K562 (cell line): ENCODE measurements at regions not wholly inside any gene's neighbourhood (a gene's known extent, or its start where the extent isn't known, plus 50 kb on each side); places are given as distances from the start of the nearest gene placed in this dataset.

ENCODE experiments used
- ATAC-seq: fragments of 200-7000 bp; cut with Tn5 transposase; 3 replicates; pipeline ENCODE4 v1.9.1; 2020; ENCODE audit warnings: moderate library complexity
- BruUV-seq: library from RNA; stranded (reverse); fragments of 400-500 nt; replicated peaks from 2 replicates; lab custom pipeline; 2021; lab: Mats Ljungman, UMichigan
- CTCF ChIA-PET: fragments of 300-600 bp; formaldehyde crosslinking; extraction: SDS; loops from one replicate; lab custom pipeline; 2021; ENCODE audit warnings: low intra/inter-chr PET ratio; lab: Yijun Ruan, JAX
- POLR2A ChIA-PET: fragments of 300-600, 350-650 bp; sonication (Branson Sonifier 250); formaldehyde crosslinking; extraction: SDS; loops from one replicate; lab custom pipeline; 2021; ENCODE audit warnings: antibody characterized with exemption, inconsistent platforms; lab: Yijun Ruan, JAX
- DNase-seq, 4 experiments: peaks; one replicate each; pipeline versions ENCODE4 v3.0.0 to v3.0.0-alpha.2; 2011 to 2018; ENCODE audit warnings: low spot score in 3 of 4, mixed read lengths in 3 of 4; ENCODE audit errors: extremely low read depth in 1 of 4
- FAIRE-seq: peaks from 2 replicates; lab custom pipeline; 2011; peaks lifted over from hg19 to GRCh38; lab: Jason Lieb, UNC
- H2AFZ ChIP-seq: 2 replicates; pipeline ENCODE4 v1.6.0; 2011; ENCODE audit warnings: low read depth, low read length, control low read depth, inconsistent platforms
- H3K27ac ChIP-seq: fragments of 200-600 bp; 3 replicates; pipeline ENCODE4 v1.8.0; 2011; ENCODE audit warnings: low read depth, mild to moderate bottlenecking, control low read depth, inconsistent platforms, low read length, moderate library complexity, mixed read lengths; ENCODE audit errors: extremely low read depth
- H3K27me3 ChIP-seq, 2 experiments: fragments of 300-600 bp in 1 of 2; 2 replicates in 1 of 2; 3 replicates in 1 of 2; pipeline versions ENCODE4 v1.6.0 to v1.8.0; 2011; ENCODE audit warnings: inconsistent platforms in 2 of 2, low read length in 2 of 2, mild to moderate bottlenecking in 1 of 2, mixed read lengths in 1 of 2, moderate library complexity in 1 of 2; ENCODE audit not compliant: control insufficient read depth in 2 of 2, insufficient read depth in 2 of 2
- H3K36me3 ChIP-seq: fragments of 300-600 bp; 3 replicates; pipeline ENCODE4 v1.8.0; 2011; ENCODE audit warnings: mild to moderate bottlenecking, low read length, inconsistent platforms; ENCODE audit not compliant: control insufficient read depth, insufficient read depth
- H3K4me1 ChIP-seq, 2 experiments: fragments of 200-600 bp in 1 of 2; replicated peaks in 1 of 2; 2 replicates in 1 of 2; 3 replicates in 1 of 2; pipeline versions ENCODE4 v1.5.1 to v1.8.0; 2011; ENCODE audit warnings: inconsistent platforms in 2 of 2, low read length in 2 of 2, mild to moderate bottlenecking in 1 of 2, mixed read lengths in 1 of 2, moderate library complexity in 1 of 2; ENCODE audit not compliant: control insufficient read depth in 2 of 2, insufficient read depth in 2 of 2
- H3K4me2 ChIP-seq: 2 replicates; pipeline ENCODE4 v1.6.1; 2011; ENCODE audit warnings: low read length, control low read depth, inconsistent platforms, mixed read lengths; ENCODE audit not compliant: insufficient read depth
- H3K4me3 ChIP-seq: fragments of 200-600 bp; sonication (generic), shearing (Covaris generic); 2 replicates; pipeline ENCODE4 v1.5.1; 2016; ENCODE audit warnings: control low read depth, inconsistent platforms
- H3K79me2 ChIP-seq: fragments of 200-600 bp; 3 replicates; pipeline ENCODE4 v1.8.0; 2011; ENCODE audit warnings: low read length, inconsistent platforms; ENCODE audit not compliant: control insufficient read depth, insufficient read depth
- H3K9ac ChIP-seq, 2 experiments: 2 replicates each; pipeline versions ENCODE4 v1.6.0 to v1.6.1; 2011; ENCODE audit warnings: low read depth in 2 of 2, low read length in 2 of 2, control low read depth in 1 of 2, inconsistent platforms in 1 of 2, mild to moderate bottlenecking in 1 of 2, mixed read lengths in 1 of 2; ENCODE audit not compliant: insufficient read depth in 1 of 2
- H3K9me1 ChIP-seq: one replicate; pipeline ENCODE4 v1.6.0; 2011; ENCODE audit warnings: inconsistent platforms, mild to moderate bottlenecking, low read length, moderate library complexity; ENCODE audit not compliant: control insufficient read depth, insufficient read depth
- H3K9me3 ChIP-seq: replicated peaks from 2 replicates; pipeline ENCODE4 v1.5.1; 2011; ENCODE audit warnings: low read depth, low read length, inconsistent platforms; ENCODE audit not compliant: control insufficient read depth, insufficient read depth
- H4K20me1 ChIP-seq: replicated peaks from 2 replicates; pipeline ENCODE4 v1.6.1; 2011; ENCODE audit warnings: low read length, inconsistent platforms, mixed read lengths; ENCODE audit not compliant: control insufficient read depth, insufficient read depth
- BRD4 ChIP-seq: fragments of 200-600 bp; sonication (generic); IDR thresholded peaks from 2 replicates; pipeline ENCODE4 v1.6.1; 2017; ENCODE audit warnings: inconsistent platforms
- CEBPG ChIP-seq, 3 experiments: fragments of 200-800 bp in 1 of 3; sonication (Bioruptor generic) in 1 of 3; sonication (generic) in 1 of 3; formaldehyde crosslinking in 1 of 3; IDR thresholded peaks in 2 of 3; conservative IDR thresholded peaks in 1 of 3; 2 replicates each; pipeline versions ENCODE4 v1.6.1 to v1.8.0; 2016 to 2022; ENCODE audit warnings: missing compliant biosample characterization in 2 of 3, missing genetic modification characterization in 2 of 3, mild to moderate bottlenecking in 1 of 3, missing genetic modification reagents in 1 of 3
- CREB1 ChIP-seq, 2 experiments: sonication (generic) in 1 of 2; formaldehyde crosslinking in 1 of 2; IDR thresholded peaks; 2 replicates each; pipeline versions ENCODE4 v1.6.1 to v1.8.0; 2012 to 2022; ENCODE audit warnings: inconsistent platforms in 1 of 2, mild to moderate bottlenecking in 1 of 2, missing genetic modification reagents in 1 of 2, moderate library complexity in 1 of 2
- CREB3 ChIP-seq: fragments of 450-650 bp; conservative IDR thresholded peaks from 2 replicates; pipeline ENCODE4 v1.6.1; 2016; ENCODE audit warnings: missing genetic modification characterization, low read depth, mild to moderate bottlenecking, missing compliant biosample characterization, moderate library complexity
- GABPB1 ChIP-seq: sonication (generic); formaldehyde crosslinking; IDR thresholded peaks from 2 replicates; pipeline ENCODE4 v1.8.0; 2022; ENCODE audit warnings: mild to moderate bottlenecking, missing genetic modification reagents
- NFXL1 ChIP-seq: fragments of 450-650 bp; formaldehyde crosslinking; IDR thresholded peaks from 2 replicates; pipeline ENCODE4 v1.4.0; 2021; ENCODE audit warnings: mild to moderate bottlenecking
- NKRF ChIP-seq: fragments of 450-650 bp; IDR thresholded peaks from 2 replicates; pipeline ENCODE4 v1.6.1; 2016; ENCODE audit warnings: borderline replicate concordance
- POLR2AphosphoS5 ChIP-seq: IDR thresholded peaks from 2 replicates; pipeline ENCODE4 v1.6.1; 2011; ENCODE audit warnings: mild to moderate bottlenecking, low read depth, low read length, moderate library complexity; ENCODE audit not compliant: control insufficient read depth, insufficient read depth
- PTBP1 ChIP-seq: fragments of 200-400 bp; formaldehyde crosslinking; IDR thresholded peaks from 2 replicates; pipeline ENCODE4 v1.6.1; 2017; ENCODE audit warnings: low read depth, low read length
- RBBP5 ChIP-seq: fragments of 200-600 bp; sonication (generic); IDR thresholded peaks from 2 replicates; pipeline ENCODE4 v1.6.1; 2012; ENCODE audit warnings: borderline replicate concordance, mild to moderate bottlenecking, low read length, control low read depth, inconsistent platforms; ENCODE audit not compliant: insufficient read depth, poor library complexity, severe bottlenecking
- SMAD4 ChIP-seq: fragments of 250-450 bp; sonication (Bioruptor Pico); conservative IDR thresholded peaks from 2 replicates; pipeline ENCODE4 v1.8.0; 2021; ENCODE audit warnings: inconsistent platforms, mild to moderate bottlenecking, moderate library complexity
- STAT5A ChIP-seq: IDR thresholded peaks from 2 replicates; pipeline ENCODE4 v1.6.1; 2012; ENCODE audit warnings: low read length, inconsistent platforms, borderline replicate concordance
- SUPT5H ChIP-seq: fragments of 450-650 bp; IDR thresholded peaks from 2 replicates; pipeline ENCODE4 v1.6.1; 2016
- TAF7 ChIP-seq: fragments of 450-650 bp; IDR thresholded peaks from 2 replicates; pipeline ENCODE4 v1.6.1; 2016; ENCODE audit warnings: missing genetic modification characterization, missing compliant biosample characterization
- ZNF384 ChIP-seq: IDR thresholded peaks from 2 replicates; pipeline ENCODE4 v1.6.1; 2012; ENCODE audit warnings: low read depth, low read length, improper control_type of control experiment
- ZNF551 ChIP-seq: fragments of 250-450 bp; sonication (Bioruptor Pico); IDR thresholded peaks from 2 replicates; pipeline ENCODE4 v1.5.0; 2021; ENCODE audit warnings: mild to moderate bottlenecking, moderate library complexity
- ZNF780A ChIP-seq: fragments of 250-450 bp; sonication (Bioruptor Pico); IDR thresholded peaks from 2 replicates; pipeline ENCODE4 v1.5.0; 2021; ENCODE audit warnings: mild to moderate bottlenecking
- WGBS: fragments of 100-300 bp; shearing (Covaris generic); methylation state at CpG from one replicate; pipeline ENCODE4 v1.1.6; 2016; ENCODE audit warnings: low coverage, mixed read lengths; ENCODE audit not compliant: insufficient coverage; ENCODE audit errors: missing lambda C conversion rate; 5-methylcytosine and 5-hydroxymethylcytosine counted together
- in situ Hi-C: fragments of 300-500 bp; cut with MboI; formaldehyde crosslinking; loops from 4 replicates; pipeline ENCODE4 v1.15.0; 2018; ENCODE audit warnings: inconsistent platforms, mixed read lengths
- intact Hi-C: fragments of 100-400 bp; cut with micrococcal nuclease; formaldehyde crosslinking; loops from 2 replicates; pipeline ENCODE4 v1.14.2; 2022
- TF ChIP-seq, protein P1 (sequence below): sonication (generic); IDR thresholded peaks from 2 replicates; pipeline ENCODE4 v1.6.1; 2016
- TF ChIP-seq, protein P2 (sequence below), 2 experiments: fragments of 450-650 bp; conservative IDR thresholded peaks; 2 replicates each; pipeline ENCODE4 v1.6.1; 2017; ENCODE audit warnings: mild to moderate bottlenecking in 2 of 2, moderate library complexity in 2 of 2

- no peak overlapping the region for H3K4me3 ChIP-seq
- BruUV-seq = no TSS peak
- no peaks in the 10 kb centered on the region for H4K20me1 ChIP-seq
- in situ Hi-C loops = no loop called here
- no peak overlapping the region for H3K9ac ChIP-seq
- ATAC-seq (no peak), FAIRE-seq (no peak), DNase-seq (no peak)
- WGBS = 0% methylated on average over 4 of the region's 4 CpGs
- intact Hi-C loops = no loop called here
- no peak overlapping the region for H2AFZ ChIP-seq
- no peaks in the 10 kb centered on the region for H3K27me3 ChIP-seq
- POLR2A ChIA-PET = no interaction called here
- no peaks in the 10 kb centered on the region for H3K9me3 ChIP-seq
- H3K79me2 ChIP-seq = no peaks in the 10 kb centered on the region
- no peak overlapping the region for H3K4me2 ChIP-seq
- no peaks in the 10 kb centered on the region for H3K36me3 ChIP-seq
- H3K9me1 ChIP-seq = no peaks in the 10 kb centered on the region
- CTCF ChIA-PET = no interaction called here
- TF ChIP-seq, protein P1, sequence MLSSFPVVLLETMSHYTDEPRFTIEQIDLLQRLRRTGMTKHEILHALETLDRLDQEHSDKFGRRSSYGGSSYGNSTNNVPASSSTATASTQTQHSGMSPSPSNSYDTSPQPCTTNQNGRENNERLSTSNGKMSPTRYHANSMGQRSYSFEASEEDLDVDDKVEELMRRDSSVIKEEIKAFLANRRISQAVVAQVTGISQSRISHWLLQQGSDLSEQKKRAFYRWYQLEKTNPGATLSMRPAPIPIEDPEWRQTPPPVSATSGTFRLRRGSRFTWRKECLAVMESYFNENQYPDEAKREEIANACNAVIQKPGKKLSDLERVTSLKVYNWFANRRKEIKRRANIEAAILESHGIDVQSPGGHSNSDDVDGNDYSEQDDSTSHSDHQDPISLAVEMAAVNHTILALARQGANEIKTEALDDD = no peak
- TF ChIP-seq STAT5A (no peak), ZNF551 (CRISPR knock-in tag) (no peak), RBBP5 (no peak), SMAD4 (CRISPR knock-in tag) (no peak), BRD4 (no peak), NKRF (no peak), POLR2AphosphoS5 (no peak), NFXL1 (CRISPR knock-in tag) (no peak), ZNF384 (no peak), CREB1 (IDR thresholded peaks at IDR 0.05) (no peak), CREB1 (CRISPR knock-in tag; IDR thresholded peaks at IDR 0.05) (no peak), CREB3 (tag) (no peak), TAF7 (tag) (no peak), CEBPG (CRISPR knock-in tag; IDR thresholded peaks at IDR 0.05) (no peak), CEBPG (tag; conservative IDR thresholded peaks at IDR 0.05 in 1 of 2, IDR thresholded peaks at IDR 0.05 in 1 of 2) (no peak), ZNF780A (CRISPR knock-in tag) (no peak), GABPB1 (CRISPR knock-in tag) (no peak), PTBP1 (no peak), SUPT5H (no peak)
- TF ChIP-seq, protein P2, sequence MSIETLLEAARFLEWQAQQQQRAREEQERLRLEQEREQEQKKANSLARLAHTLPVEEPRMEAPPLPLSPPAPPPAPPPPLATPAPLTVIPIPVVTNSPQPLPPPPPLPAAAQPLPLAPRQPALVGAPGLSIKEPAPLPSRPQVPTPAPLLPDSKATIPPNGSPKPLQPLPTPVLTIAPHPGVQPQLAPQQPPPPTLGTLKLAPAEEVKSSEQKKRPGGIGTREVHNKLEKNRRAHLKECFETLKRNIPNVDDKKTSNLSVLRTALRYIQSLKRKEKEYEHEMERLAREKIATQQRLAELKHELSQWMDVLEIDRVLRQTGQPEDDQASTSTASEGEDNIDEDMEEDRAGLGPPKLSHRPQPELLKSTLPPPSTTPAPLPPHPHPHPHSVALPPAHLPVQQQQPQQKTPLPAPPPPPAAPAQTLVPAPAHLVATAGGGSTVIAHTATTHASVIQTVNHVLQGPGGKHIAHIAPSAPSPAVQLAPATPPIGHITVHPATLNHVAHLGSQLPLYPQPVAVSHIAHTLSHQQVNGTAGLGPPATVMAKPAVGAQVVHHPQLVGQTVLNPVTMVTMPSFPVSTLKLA (conservative IDR thresholded peaks at IDR 0.05) = no peak
- TF ChIP-seq, all 486 proteins: peak for 0
- Histone ChIP-seq H3K27ac (no peak overlapping the region), H3K4me1 (no peaks in the 10 kb centered on the region)
Measured at GRCh38 chr5:67431191-67431590, 234.6 kb upstream of the CD180 start.
